HG02571 (cell line): ENCODE measurements at regions not wholly inside any gene's neighbourhood (a gene's known extent, or its start where the extent isn't known, plus 50 kb on each side); places are given as distances from the start of the nearest gene placed in this dataset.
"Not testable (repeated sequence)": the region's sequence is repeated elsewhere in the genome, so short reads cannot be mapped to it uniquely, and the experiment has no call there.

ENCODE experiments used
- ATAC-seq: cut with Tn5 transposase; IDR thresholded peaks from one replicate; pipeline ENCODE4 v1.9.1; 2021; ENCODE audit warnings: mild to moderate bottlenecking, moderate library complexity; ENCODE audit not compliant: unreplicated experiment

- ATAC-seq: no peak
Observed at GRCh38 chr3:162370141-162370540, 873.5 kb downstream of the OTOL1 start.

- no peak for ATAC-seq
Observed at GRCh38 chr3:162376761-162377160, 880.2 kb downstream of the OTOL1 start.

DNA sequence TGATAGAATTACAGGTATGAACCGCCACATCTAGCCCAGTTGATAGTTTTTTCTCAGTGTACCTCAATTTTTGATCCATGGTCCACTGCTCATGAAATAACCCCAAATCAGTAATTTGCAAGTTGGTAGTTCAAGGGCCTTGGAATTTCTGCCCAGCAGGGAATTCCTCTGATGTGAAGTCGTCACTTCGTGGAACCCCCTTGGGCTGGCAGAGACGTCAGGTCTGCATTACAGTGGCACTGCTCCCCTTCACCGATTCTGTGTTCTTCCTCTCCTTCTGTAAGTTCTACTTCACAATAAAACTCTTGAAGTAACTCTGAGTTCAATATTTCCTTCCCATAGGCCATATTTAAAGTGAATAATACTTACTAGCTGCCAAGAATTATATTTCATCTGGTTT, 881.0 kb downstream of the OTOL1 start:
- no peak for ATAC-seq

DNA sequence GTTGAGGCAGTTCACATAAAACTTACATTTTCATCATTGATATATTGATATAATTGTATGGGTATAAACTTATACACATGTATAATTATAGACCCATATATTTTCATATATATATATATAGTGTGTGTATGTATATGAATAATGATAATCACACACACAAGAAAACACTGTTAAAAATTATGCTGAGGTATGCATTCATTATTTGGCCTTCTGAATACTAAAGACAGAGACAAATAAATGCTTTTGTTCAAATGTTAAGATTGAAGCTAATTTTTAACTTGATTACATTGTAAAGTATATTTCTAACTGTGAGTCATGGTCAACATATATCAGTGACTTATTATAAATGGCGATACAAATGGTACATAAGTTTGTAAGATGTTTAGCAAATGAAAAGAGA, 888.8 kb downstream of the OTOL1 start:
- ATAC-seq: no peak

DNA sequence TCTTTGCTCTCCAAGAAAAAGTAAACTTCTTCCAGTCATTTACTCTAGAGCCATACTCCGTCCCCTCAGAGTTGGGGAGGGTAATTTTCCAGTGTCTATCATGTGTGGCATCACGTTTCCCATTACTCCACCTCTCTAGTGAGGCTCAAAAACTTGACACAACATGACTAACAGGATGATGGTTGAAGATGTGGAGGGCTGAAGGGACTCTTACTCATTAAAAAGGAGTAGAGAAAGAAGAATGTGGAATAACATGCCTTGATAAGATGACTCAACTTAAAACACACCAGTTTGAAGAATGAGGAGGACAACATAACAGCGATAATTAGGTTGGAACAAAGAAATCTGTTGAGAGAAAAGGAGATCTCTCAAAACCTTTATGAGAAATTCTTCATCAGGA, 894.3 kb downstream of the OTOL1 start:
- no peak for ATAC-seq

- ATAC-seq: no peak
Observed at GRCh38 chr3:162391301-162391700, 894.7 kb downstream of the OTOL1 start.

DNA sequence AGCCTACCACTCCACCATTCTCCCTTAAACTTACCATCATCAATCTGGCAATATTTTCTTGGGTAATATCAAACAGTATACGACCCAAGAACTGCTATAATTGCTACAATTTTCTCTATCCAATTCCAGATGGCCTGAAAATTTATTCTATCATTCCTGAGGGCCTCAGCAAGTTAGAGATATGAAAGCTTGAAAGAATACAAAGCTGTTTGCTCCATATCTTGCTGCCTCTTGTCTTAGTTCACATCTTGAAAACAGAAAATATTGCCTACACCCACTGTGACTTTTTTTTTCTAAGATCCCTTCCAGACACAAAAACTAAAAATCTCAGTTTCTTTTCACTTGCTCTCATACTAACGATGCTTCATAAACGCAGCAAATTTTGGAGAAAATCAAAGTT, 898.9 kb downstream of the OTOL1 start:
- no peak for ATAC-seq

DNA sequence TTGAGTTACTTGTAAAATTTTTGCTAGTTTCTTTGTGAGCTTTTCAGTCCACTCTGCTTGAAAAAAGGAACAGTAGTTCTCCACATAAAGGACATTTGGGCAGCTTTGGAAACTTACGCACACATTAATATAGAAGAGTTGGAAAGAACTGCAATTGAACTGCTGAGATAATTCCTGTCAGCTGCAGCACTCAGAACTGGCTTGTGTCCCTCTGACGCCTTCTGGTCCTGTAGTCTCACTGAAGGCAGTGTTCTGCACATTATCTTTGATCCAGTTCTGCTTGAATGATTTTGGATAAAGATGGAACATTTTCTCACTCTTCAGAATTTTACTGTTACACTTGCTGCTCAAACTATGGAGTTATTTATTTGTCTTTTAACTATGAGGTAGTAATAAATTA, 901.9 kb downstream of the OTOL1 start:
- no peak for ATAC-seq

DNA sequence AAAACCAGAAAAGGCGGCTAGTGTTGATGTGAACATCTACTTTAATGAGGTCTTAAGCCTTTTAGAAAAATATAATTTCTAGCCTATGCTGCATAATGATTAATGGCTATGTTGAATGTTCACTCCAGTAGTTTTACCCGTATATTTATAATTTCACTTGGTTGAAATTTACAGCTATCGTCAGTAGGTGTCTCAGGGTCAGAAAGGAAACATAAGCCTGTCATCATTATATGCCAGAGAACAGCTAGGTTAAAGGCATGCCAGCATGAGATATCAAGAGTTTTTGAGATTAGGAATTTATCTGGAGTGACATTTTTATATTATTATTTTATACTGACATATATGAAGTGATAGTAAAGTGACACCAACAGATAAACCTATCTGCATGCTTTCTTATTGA, 904.1 kb downstream of the OTOL1 start:
- no peak for ATAC-seq

DNA sequence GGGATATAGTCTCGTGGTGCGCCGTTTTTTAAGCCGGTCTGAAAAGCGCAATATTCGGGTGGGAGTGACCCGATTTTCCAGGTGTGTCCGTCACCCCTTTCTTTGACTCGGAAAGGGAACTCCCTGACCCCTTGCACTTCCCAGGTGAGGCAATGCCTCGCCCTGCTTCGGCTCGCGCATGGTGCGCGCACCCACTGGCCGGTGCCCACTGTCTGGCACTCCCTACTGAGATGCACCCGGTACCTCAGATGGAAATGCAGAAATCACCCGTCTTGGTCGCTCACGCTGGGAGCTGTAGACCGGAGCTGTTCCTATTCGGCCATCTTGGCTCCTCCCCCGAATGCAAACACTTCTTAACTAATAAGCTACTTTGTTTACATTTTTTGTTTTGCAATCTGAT, 914.9 kb downstream of the OTOL1 start:
- not testable (repeated sequence) for ATAC-seq

DNA sequence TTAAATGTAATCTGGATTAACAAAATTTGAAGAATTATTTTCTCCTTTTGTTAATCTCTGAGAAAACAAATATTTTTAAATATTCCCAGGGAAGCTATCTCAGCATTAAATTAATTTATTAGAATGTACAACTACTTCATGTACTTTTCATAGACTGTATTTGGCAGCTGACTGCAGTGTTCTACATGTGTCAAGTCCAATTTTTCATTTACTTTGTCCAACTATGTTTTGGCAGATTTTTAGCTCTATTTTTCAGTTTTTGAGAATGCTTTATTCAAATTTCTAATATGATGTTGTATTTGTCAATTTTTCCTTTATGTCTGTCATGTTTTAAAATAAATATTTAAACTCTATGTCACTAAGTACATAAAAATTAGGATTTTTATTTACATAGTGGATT, 925.1 kb downstream of the OTOL1 start:
- ATAC-seq: no peak

DNA sequence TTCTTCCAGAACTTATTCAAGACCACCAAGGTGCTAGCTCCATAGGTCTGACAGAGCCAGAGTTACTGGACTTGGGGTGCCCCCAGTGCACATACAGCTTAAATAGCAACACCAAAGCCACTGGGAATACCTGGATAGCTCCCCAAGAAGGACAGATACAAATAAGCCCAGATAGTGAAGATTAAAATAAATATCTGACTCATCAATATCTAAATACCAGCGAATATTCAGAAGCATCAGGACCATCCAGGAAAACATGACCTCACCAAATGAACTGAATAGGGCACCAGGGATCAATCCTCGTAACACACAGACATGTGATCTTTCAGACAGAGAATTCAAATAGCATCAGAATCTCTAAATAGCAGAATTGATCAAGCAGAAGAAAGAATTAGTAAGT, 931.6 kb downstream of the OTOL1 start:
- ATAC-seq: no peak

DNA sequence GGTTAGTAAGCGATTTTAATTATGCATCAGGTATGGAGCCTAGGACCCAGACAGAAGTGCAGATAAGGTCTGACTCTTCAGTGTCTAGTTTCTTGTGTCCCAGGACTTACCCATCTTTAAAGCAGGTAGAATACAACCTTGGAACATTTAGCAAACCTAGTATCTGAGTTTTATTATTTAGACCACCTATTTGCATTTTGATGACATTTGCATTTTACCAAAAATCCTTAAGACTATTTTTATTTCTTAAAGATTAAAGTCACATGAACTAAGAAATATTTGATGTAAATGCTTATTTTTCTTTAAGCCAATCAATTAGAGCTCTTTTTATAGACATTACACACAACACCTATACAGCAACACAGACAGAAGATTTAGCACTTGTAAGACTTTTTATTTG, 939.1 kb downstream of the OTOL1 start:
- no peak for ATAC-seq

DNA sequence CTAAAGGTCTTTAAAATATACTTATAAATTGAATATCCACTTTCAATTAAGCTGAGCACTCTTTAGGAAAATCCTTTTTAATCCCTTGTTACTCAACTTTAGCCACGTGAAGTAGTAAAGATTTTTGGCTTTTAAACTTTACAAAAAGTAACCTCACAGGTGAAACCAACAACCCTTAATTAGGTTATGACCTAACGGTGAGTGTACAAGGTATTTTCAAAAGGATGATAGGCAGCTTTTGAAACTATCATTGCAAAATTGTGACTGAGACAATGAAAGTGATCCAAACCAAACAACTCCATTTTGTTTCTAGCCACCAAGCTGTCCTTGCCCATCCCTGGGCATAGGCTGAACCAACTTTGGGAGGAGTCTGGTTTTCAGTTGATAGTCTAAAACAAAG, 940.2 kb downstream of the OTOL1 start:
- ATAC-seq: no peak

DNA sequence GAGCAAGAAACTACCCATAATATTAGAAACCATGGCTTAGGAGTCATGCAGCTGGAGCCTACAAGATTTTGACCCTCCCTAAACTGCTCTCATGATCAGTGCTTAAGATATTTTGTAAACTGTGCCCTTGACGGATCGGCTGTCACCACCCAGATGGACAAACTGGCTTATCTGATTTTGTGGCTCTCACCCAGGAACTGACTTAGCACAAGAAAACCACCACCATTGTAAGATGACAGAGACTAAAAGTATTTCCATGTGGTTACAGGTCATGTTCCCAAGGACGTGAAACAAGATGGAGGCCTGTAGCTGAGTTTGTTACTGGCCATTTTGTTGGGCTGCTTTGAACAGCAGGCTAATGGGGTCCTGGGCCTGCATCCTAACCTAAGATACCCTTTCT, 940.9 kb downstream of the OTOL1 start:
- ATAC-seq: no peak

DNA sequence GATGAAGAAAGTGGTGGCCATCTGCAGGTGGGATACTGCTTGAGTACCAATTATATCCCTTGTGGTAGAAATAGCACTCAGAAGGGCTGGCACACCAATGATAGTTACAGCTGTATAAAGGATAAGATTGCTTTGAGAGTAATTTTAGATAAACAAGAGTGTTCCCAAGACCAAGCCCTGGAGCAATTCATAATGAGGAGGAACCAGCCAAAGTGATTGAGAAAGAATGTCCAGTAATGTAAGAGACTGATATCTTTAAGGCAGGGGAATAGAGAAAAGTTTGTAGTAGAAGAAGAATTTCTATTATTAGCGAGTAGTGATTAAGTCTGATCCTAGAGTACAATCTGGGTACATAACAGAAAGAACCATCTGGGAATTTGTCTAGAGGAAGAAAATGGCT, 945.1 kb downstream of the OTOL1 start:
- ATAC-seq: no peak

GRCh38 chr3:162443376-162443775, 946.8 kb downstream of the OTOL1 start:
- ATAC-seq: no peak

GRCh38 chr3:162468791-162469190, 972.2 kb downstream of the OTOL1 start:
- no peak for ATAC-seq

DNA sequence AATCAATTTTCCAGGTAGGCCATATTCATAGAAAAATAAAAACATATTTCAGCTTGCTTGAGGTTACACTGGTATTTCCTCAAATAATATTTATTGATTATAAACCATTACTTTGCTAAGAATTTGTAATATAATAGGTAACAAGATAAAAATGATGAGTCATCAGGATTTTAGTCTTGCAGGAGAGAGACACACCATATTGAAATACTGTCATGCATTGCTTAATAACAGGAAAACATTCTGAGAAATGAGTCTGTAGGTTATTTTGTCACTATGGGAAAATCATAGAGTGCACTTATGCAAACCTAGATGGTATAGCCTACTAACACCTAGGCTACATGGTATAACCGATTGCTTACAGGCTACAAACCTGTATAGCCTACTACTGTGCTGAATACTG, 990.5 kb downstream of the OTOL1 start:
- no peak for ATAC-seq

DNA sequence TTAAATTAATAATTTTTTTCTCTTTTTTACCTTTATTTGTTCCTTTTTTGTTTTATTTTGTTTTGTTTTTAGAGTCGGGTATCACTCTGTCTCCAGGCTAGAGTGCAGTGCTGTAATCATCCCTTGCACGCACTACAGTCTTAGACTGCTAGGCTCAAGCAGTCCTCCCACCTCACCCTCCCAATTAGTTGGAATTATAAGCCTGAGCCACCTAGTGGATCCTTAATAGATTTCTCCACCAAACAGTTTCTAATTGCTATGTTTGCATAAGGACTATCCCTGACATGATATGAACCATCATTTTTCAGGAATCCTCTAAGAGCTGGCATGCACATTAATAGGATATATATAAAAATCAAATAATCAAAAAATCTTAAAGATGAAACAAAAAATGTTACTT, 993.2 kb downstream of the OTOL1 start:
- no peak for ATAC-seq

GRCh38 chr3:162491952-162492351, 995.3 kb downstream of the OTOL1 start:
- ATAC-seq: no peak

DNA sequence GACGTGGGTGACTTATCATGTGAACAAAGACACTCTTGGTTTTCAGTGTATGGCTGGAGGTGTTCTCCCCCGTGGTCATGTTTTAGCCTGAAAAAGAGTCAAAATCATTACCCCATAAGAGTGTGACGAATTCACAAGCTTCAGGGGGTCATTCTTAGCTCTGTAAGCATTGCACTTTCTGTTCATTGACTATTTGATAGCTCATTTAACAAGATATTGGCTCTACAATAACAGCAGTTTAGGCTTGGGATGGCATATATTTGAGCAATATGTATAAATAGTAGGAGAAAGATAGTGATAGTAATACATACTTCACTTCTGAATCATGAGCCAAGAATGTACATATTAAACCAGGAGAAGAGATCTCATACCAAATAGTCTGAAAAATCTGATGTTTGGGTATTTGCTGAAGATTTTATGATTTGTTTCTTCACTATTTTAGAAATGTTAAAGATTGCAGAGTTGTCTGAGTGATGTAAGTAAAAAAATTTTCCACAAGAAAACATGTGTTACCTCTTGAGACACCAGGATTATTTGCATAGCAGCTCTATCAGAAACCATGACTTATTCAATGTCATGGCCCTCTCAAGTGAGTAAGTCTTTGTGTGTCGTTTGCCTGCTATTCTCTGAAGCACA, 996.0 kb downstream of the OTOL1 start:
- ATAC-seq: no peak

- no peak for ATAC-seq
Observed at GRCh38 chr3:162498626-162499025, 1002.0 kb downstream of the OTOL1 start.

DNA sequence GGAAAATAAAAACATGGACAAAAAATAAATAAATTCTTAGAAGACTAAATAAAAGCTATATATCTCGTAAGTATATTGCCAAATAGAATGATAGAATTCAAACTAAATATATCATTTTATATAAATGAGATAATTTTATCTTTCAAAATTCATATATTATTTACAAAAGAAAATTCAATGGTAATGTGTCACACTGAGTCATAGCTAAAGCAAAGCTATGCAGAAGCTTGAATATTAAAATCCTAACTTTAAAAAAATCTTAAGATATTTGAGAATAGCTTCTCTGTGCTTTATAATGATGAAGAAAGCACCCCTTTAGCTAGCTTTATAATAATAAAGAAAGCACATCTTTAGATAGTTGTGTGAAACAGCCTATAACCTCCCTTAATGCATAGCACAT, 1010.8 kb downstream of the OTOL1 start:
- no peak for ATAC-seq
